HG03159 (cell line): ENCODE measurements at regions not wholly inside any gene's neighbourhood (a gene's known extent, or its start where the extent isn't known, plus 50 kb on each side); places are given as distances from the start of the nearest gene placed in this dataset.

Source experiments
- ATAC-seq: cut with Tn5 transposase; IDR thresholded peaks from one replicate; pipeline ENCODE4 v1.9.1; 2021; ENCODE audit warnings: mild to moderate bottlenecking, moderate library complexity; ENCODE audit not compliant: unreplicated experiment

DNA sequence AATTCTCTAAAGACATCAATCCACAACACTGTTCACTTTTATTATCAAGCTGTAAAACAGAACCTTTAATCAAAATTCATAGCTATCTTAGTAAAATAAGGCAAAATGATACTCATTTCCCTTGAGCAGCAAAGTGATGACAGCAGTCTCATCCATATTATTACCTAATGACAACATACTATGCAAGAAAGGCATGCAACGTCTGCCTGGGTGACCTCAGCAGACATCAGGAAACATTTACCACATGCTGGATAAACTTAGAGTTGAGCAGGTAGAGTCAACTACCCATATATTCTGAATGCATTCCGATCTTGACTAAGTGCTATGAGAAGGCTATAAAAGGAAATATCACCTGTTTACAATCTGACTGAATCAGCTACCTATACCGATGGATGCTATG lies 145.1 kb downstream of the SIPA1L2 start:
- no peak for ATAC-seq

DNA sequence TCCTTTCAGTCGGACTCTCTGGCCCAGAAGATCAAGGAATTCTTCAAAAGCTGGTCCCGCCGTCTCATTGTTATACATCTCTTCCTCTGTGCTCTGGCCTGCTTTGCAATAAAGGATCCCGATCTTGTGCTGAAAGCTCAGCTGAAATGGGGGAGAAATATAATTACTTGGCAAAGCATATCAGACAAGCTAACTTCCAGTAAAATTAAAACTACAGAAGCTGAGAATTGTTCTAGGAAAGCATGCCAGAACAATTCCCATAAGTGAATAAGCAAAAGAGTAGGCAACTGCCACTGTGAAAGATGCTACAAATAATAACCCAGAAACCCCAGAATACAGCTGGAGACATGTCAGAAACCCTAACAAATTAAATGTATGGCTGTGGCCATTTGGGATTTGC lies 146.1 kb downstream of the SIPA1L2 start:
- no peak for ATAC-seq

DNA sequence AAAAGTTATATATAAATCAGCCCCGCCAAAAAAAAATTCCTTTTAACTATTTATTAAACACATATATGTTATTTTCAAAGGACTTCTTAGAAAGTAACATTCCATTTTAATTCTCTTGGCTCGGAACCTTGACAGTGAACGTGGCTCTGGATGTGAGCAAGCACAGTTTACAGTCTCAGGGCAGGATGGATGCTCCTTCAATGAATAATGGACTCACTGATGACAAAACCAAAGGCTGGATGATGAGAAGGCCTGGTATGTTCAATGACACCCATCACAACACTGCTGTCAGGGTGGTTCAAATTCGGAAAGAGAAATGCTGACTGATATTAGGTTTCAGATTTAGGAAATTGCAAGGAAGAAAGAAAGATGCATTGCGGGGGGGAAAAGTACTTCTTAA lies 148.8 kb downstream of the SIPA1L2 start:
- no peak for ATAC-seq

DNA sequence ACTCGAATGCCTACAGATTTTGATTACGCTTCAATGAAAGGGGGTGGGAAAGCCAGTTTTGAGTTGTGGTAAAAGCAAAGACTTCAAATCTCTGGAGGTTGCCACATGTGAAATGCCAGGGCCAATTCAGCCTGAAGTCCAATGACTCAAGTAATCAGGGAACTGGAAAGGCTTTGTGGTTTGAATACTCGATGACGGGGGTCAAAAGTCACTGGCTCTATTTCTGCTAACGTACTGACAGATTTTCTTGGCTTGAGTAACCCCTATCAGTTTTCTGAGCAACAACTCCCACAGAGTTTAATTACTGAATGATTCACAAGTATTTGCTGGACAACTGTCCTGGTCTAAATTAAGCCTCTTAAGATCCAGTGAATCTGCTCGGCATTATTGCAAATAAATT lies 152.2 kb downstream of the SIPA1L2 start:
- no peak for ATAC-seq

DNA sequence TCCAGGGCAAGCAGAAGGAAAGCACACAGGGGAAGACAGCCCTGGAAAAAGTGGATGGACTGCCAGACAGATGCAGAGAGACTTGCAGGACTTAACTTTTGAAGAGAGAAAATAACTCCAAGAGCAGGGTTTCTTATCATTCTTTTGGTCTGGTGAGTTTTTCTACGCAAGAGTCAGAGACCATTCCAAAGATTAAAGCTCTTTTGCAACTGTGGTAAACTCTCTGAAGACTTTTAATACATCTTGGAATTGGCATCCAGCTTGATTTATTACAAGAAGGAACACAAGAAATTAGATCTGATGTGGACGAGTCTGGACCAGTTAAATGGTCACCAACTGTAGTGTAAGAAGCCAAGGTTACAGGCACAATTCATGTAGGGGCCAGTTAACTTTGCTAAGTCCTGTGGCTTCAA lies 153.4 kb downstream of the SIPA1L2 start:
- no peak for ATAC-seq

DNA sequence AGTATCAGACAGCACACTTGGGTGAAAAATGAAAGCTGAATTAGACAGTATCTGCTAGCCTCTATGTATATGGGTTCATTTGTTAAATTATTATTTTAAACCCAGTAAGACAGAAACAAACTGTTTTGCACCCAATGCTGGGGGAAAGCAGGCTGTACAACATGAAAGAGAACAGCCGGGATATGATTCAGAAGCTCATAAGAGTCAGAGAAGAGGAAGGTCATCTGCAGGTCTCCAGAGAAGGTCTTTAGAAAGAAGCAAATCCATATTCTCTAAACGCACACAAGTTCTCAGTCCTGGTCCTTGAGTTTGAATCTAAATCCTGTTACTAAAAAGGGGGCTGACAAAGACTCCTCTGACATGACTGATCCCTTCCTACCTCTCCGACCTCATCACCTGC lies 155.1 kb downstream of the SIPA1L2 start:
- no peak for ATAC-seq

DNA sequence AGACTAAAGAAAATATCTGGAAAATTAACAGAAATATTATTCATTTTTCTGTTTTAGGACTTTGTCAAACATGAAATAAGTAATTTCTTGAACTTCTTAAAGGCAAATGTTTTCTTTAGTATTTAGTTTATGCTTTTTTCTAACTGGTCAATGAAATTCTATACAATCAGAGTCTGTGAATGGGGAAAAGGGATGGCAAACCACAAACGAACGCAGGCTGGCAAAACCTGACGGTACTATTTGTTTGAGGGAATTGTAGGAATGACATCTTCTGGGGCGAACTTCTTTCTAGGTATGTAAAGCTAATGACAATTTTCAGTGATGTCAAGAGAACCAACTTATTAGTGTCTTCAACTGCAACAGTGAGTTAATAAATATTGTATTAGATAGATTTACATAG lies 156.0 kb downstream of the SIPA1L2 start:
- ATAC-seq: no peak

DNA sequence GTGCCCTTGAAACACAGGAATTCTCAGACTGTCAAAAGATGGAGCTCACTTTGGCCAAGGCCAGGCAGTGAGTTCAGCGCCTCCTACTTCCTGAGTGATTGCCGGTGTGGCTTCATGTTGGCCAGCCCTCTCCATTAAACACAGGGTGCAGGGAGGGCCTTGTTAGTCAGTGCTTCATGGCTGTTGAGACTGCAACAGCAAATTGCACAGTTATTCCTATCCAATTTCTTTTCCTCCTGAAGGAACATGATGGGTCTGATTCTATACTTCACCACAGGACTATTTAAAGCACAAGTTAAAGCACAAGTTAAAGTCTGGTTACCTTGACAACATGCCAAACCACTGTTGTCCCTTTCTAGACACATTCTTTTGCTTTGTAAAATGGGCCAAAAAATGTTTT lies 156.6 kb downstream of the SIPA1L2 start:
- no peak for ATAC-seq

DNA sequence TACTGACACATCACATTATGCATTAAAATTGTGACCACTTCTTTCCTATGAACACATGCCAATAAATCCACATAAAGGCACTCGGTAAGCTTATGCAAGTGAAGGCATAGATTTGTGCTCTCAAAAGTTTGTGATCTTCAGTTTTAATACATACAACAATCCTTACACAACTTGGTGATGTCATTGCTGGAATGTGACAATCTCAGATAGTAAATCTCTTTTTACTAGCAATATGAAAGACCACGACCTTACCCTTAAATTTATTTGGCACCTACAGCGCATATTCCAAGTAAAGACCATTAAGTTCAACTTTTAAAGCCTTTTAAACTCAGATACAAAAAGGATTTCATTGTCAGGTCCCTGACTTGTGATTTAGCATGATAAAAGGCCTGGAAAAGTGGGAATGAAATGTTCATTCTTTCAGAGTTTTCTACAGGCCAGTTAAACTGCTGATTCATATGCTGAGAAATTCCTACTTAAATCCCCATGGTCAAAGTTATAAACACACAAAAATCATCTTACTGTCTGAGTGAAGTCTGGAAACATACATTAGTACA lies 157.4 kb downstream of the SIPA1L2 start:
- ATAC-seq: no peak

DNA sequence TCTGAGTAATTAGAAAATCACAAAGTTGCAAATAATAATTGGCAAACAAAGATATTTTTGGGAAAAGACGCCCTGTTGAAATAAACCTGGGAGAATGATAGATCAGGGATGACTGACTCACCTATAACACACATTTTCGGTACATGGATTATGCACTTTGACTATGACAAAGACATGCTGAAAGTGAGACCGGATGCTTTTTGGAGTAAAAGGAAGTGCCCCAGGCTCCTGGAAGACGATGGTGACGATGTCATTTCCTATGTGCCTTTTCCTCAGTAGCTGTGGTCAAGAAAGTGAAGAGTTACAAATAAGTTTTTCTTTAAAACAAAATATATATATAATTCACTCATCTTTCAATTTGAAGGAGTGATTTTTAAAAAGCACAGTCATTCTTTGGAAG lies 158.7 kb downstream of the SIPA1L2 start:
- ATAC-seq: no peak

DNA sequence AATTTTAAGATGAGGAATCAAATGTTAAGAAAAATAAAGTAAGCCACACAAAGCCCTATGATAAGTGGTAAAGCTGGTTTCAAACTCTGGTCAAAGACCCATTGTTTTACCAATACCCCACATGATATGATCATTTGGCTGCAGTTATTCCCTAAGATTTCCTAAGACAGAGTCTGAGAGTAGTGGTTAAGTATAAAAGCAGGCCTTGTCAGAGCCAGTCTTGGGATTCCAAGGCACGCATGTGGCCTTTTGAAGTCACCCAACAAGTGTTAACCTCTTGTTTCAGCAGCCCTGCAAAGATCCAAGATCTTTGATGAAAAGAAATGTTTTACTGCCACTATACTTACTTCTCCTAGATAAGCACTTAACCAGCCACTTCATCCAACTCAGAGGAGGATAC lies 159.2 kb downstream of the SIPA1L2 start:
- ATAC-seq: no peak

DNA sequence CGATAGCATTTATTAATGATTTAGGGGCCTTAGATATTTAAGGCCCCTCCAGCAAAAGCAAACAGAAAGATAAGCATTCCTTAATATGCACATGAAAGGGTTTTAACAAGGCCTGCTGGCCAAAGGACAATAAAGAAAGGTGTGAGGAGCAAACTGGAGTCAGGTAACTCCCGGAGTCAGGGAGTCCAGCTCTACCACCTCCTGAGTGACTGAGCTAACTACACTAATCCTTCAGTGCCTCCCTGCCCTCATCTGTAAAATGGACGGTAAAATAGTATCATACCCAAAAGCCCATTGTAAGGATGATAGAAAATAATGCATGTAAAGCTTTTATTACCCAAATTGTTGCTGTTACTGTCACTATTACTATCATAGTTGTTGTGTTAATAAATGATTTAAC lies 161.7 kb downstream of the SIPA1L2 start:
- no peak for ATAC-seq

DNA sequence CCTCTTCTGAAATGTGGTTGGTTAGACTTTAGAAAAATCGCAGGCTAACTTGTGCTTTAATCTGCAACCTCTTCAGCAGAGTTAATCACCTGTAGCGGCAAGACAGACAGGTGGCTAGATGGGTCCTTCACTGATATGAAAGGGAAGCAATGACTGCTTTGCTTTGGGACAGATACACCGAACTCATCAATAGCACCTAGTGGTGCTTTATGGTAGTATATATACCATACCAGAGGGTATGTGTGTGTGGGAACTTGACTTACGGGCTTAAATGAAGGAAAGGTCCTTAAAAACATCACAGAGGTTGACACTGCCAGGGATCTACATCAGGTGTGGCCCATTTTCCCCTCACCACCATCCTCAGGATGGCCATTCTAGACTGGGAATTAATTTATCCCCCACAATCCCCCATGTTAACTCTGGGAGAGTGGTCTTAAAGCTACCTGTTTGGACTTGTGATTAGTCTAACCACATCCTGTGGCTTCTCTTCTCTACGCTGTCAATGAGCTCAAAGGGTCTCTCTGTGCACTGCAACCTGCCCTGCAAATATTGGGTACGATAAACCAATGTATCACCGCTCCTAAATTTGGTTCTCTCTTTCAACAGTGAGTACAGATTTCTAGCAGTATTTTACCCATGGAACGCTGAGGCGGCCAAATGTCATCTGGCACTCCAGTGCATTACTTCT lies 162.7 kb downstream of the SIPA1L2 start:
- no peak for ATAC-seq

DNA sequence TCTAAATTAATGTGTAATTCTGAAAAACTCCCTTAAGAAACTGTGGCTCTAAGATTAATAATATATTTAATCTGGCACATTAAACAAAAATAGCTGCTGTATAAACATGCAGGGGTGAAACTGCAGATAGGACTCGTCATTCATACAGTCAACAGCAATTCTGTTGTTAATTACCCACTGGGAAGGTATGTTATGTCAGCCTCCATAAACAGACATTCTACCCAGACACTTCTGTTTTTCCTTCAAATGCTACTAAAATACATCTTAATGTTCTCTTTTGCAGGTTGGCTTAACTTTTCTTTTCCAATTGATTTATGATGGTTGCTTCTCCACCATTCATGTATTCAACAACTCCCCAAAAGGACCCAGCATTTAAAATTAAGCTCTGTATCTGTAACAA lies 165.6 kb downstream of the SIPA1L2 start:
- no peak for ATAC-seq

DNA sequence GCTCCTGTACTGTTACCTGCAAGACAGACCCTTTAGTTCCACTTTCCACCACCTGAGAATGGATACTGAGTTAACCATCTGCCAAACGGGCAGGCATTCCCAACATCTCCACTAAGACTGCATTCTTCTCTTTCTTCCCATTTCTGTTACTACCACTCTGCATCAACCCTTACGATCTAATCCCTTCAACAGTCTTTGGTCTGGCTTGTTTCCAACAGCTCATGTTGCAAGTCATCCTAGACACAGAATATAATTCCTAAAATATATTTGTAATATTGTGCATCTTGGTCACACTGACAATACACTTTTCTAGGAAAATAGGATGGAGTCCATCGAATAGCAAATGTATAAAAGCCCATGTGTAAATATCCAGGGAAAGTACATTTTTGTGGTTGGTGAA lies 166.7 kb downstream of the SIPA1L2 start:
- no peak for ATAC-seq

DNA sequence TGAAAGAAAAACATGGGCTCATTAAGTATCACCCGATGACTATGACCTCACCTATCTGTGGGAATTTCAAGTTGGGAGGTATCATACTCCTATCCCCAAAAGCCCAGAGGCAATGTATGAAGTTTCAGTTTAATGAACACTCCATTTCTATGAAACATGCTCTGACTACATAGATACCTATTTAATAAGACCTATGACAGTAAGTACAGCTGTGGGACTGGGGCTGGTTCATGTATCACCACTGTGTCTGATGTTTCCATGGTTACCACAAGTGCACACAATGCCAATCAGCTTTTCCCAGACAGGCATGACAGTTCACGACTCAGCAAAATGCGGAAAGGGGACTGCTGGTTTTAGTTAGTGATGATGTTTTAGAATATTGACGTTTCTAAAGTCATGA lies 167.7 kb downstream of the SIPA1L2 start:
- no peak for ATAC-seq

DNA sequence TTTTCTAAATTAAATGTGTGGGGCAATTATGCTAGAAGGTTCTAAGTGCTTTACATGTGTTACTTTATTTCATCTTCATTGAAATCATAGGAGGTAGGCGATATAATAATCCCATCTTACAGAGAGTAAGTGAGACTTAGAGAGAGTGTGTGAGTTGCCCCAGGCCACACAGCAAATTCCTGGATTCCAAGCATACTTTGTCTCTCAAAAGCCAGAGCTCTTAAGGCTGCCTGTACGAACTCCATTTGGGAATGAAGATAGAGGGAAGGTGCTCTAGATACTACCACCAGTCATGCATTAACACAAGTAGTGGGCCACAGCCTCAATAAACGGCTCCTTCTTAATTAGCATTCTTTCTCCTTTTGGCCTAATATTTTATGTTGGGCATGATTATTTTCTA lies 170.1 kb downstream of the SIPA1L2 start:
- ATAC-seq: no peak

DNA sequence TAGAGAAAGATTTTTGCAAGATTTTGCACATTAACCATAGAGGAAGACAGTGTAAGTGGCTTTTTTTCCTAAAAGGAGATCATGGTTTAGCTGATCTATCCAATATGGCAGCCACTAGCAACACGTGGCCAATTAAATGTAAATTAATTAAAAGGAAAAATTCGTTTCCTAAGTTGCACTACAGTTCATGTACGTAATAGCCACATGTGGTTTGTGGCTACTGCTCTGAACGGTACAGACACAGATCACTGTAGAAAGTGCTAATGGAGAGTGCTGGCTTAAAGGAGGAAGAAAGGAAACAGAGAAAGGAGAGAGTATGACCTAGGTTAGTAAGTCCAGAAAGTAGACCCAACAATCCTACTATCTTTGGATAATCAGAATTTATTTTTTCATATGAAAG lies 170.8 kb downstream of the SIPA1L2 start:
- ATAC-seq: no peak

DNA sequence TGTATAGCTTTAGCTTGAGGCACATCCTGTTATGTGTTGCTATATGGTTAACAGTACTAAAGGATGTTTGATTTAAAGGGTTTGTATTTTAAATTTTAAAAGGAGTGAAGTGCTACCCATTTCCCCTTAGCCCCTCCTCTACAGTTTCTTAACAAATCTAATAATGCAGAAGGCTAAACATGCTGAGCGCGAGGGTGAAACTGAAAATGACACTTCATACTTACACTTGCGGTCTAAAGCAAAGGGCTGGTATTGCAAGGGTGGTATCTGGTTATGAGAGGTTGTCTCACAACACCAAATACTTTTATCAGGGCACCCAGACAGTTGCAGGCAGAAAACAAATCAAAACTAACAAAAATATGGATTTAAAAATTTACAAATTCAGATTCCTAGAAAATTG lies 172.3 kb downstream of the SIPA1L2 start:
- ATAC-seq: peak; percentile 78

DNA sequence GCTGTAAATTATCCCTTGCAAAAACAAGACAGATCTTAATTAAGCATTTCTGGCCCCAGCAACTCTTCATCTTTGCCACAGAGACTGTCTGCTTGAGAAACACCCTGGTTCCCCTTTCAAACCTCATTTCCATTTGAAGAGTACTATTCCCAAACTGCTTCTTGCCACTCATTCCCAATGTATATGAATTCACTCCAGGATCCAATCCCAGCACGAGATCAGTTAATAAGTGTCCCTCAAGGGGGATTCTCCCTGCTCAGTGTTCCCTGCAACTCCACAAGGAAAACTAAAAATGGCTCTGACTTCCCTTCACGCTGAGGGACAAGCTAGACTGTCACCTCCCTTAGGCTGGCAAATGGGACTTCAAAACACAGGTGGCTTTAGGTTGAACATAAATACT lies 173.2 kb downstream of the SIPA1L2 start:
- ATAC-seq: no peak

DNA sequence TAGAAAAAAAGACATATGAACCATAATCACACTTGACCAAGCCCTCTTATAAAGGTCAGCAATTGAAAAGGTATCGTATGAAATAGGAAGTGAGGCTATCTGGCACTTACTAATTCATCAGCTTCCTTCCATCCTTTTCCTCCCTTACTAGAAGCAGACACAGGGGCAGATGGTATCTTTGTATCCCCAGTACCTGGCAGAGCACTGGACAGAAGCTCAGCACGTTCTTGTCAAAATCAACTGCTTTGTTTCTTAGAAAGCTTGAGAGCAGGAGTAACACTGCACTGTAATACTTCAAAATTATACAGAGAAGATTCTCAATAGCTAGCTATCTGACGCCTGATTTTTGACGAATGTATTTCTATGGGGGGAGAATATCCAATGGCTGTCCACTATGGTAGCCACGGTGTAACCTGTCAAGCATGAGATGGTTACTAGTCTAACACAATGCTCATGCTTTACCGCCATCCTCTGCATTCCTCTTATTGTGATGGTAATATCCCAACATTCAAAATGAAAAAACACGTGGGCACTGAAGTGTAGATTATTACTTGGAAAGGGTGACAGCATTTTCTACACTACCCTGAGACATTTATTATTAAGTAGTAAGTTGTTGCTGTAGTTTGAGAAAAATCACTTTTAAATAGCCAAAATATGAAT lies 175.6 kb downstream of the SIPA1L2 start:
- ATAC-seq: no peak

DNA sequence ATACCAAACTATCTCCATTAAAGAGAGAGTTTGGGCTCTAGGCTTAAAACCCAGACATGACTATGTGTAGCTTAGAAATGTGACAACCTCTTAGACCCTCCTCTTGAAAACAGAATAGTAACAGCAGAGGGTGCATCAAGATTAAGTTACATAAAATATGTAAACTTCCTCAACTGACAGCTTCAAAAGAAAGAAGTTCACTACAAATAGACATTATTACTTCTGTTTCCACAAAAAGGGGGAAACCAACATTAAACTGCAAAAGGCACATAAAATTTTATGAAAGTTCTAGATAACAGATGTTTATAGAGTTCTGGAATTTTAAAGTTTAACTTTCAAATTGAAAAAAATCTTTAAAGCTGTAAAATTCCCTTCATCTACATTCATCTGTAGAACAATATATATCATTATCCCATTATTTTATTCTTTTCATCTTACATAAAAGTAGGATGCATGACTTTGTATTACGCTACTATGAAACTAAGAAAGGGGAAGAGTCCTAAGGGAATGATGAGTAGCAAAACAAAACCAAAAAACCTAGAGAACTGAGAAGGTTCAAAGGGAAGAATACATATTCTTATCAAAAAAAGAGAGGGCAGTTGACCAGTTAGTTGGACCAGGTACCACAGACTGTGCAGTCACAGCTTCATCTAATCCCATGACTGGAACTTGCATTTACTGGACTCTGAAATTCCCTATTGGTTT lies 177.0 kb downstream of the SIPA1L2 start:
- ATAC-seq: no peak
